ENCODE measurements at regions not wholly inside any gene's neighbourhood (a gene's known extent, or its start where the extent isn't known, plus 50 kb on each side); places are given as distances from the start of the nearest gene placed in this dataset.

- Histone ChIP-seq H3K4me3 (replicated peaks in 1 of 4; ENCODE audit: control extremely low read depth in 1 of 4, insufficient read depth in 1 of 4, low read depth in 3 of 4, low read length in 4 of 4) (no peak overlapping the region), H2AFZ (ENCODE audit: low read length) (no peak overlapping the region), H3K79me2 (ENCODE audit: control insufficient read depth, insufficient read depth, low read length) (no peaks in the 10 kb centered on the region), H3K27me3 (ENCODE audit: control insufficient read depth, insufficient read depth, low read length) (peaks cover 3% of the 10 kb centered on the region), H3K9me3 (ENCODE audit: control insufficient read depth, insufficient read depth, low read depth, low read length) (no peaks in the 10 kb centered on the region), H4K20me1 (ENCODE audit: control insufficient read depth, extremely low read depth, insufficient read depth, low read length) (no peaks in the 10 kb centered on the region), H3K4me1 (ENCODE audit: control insufficient read depth, extremely low read depth, insufficient read depth, low read length) (no peaks in the 10 kb centered on the region), H3K9ac (ENCODE audit: insufficient read depth, low read length) (no peak overlapping the region), H3K27ac (ENCODE audit: insufficient read depth, low read length) (no peak overlapping the region), H3K36me3 (ENCODE audit: control insufficient read depth, insufficient read depth, low read length) (no peaks in the 10 kb centered on the region), H3K4me2 (ENCODE audit: extremely low read depth, insufficient read depth, low read length) (no peak overlapping the region)
- DNase-seq (ENCODE audit: low read depth in 2 of 2) = no peak
- TF ChIP-seq CTCF (conservative IDR thresholded peaks at IDR 0.05 in 1 of 2, IDR thresholded peaks at IDR 0.05 in 1 of 2; ENCODE audit: low read depth in 1 of 2, low read length in 2 of 2) (no peak), EZH2 (IDR thresholded peaks at IDR 0.05; ENCODE audit: low read length, missing control alignments) (no peak)
Measured at GRCh38 chr3:115502128-115502527, 121.2 kb upstream of the GAP43 start.

GRCh38 chr3:115503394-115503793 lies 119.9 kb upstream of the GAP43 start:
- Histone ChIP-seq H3K27ac (ENCODE audit: insufficient read depth, low read length) (no peak overlapping the region), H3K9me3 (ENCODE audit: control insufficient read depth, insufficient read depth, low read depth, low read length) (no peaks in the 10 kb centered on the region), H3K4me2 (ENCODE audit: extremely low read depth, insufficient read depth, low read length) (no peak overlapping the region), H3K79me2 (ENCODE audit: control insufficient read depth, insufficient read depth, low read length) (no peaks in the 10 kb centered on the region), H4K20me1 (ENCODE audit: control insufficient read depth, extremely low read depth, insufficient read depth, low read length) (no peaks in the 10 kb centered on the region), H3K36me3 (ENCODE audit: control insufficient read depth, insufficient read depth, low read length) (no peaks in the 10 kb centered on the region), H3K9ac (ENCODE audit: insufficient read depth, low read length) (no peak overlapping the region), H2AFZ (ENCODE audit: low read length) (no peak overlapping the region), H3K4me3 (replicated peaks in 1 of 4; ENCODE audit: control extremely low read depth in 1 of 4, insufficient read depth in 1 of 4, low read depth in 3 of 4, low read length in 4 of 4) (no peak overlapping the region), H3K4me1 (ENCODE audit: control insufficient read depth, extremely low read depth, insufficient read depth, low read length) (no peaks in the 10 kb centered on the region), H3K27me3 (ENCODE audit: control insufficient read depth, insufficient read depth, low read length) (peaks cover 3% of the 10 kb centered on the region)
- TF ChIP-seq CTCF (conservative IDR thresholded peaks at IDR 0.05 in 1 of 2, IDR thresholded peaks at IDR 0.05 in 1 of 2; ENCODE audit: low read depth in 1 of 2, low read length in 2 of 2) = no peak
- no peak for TF ChIP-seq EZH2 (IDR thresholded peaks at IDR 0.05; ENCODE audit: low read length, missing control alignments)
- peak in 1 of 2 donors; percentile 3 for DNase-seq (ENCODE audit: low read depth in 2 of 2)

- H3K27ac ChIP-seq (ENCODE audit: insufficient read depth, low read length) = no peak overlapping the region
- TF ChIP-seq EZH2 (IDR thresholded peaks at IDR 0.05; ENCODE audit: low read length, missing control alignments) = no peak
- TF ChIP-seq CTCF (conservative IDR thresholded peaks at IDR 0.05 in 1 of 2, IDR thresholded peaks at IDR 0.05 in 1 of 2; ENCODE audit: low read depth in 1 of 2, low read length in 2 of 2) = no peak
- no peak overlapping the region for H2AFZ ChIP-seq (ENCODE audit: low read length)
- no peaks in the 10 kb centered on the region for H3K36me3 ChIP-seq (ENCODE audit: control insufficient read depth, insufficient read depth, low read length)
- no peak overlapping the region for H3K4me2 ChIP-seq (ENCODE audit: extremely low read depth, insufficient read depth, low read length)
- DNase-seq (ENCODE audit: low read depth in 2 of 2) = no peak
- H3K79me2 ChIP-seq (ENCODE audit: control insufficient read depth, insufficient read depth, low read length) = no peaks in the 10 kb centered on the region
- H3K4me3 ChIP-seq (replicated peaks in 1 of 4; ENCODE audit: control extremely low read depth in 1 of 4, insufficient read depth in 1 of 4, low read depth in 3 of 4, low read length in 4 of 4) = no peak overlapping the region
- H3K9me3 ChIP-seq (ENCODE audit: control insufficient read depth, insufficient read depth, low read depth, low read length) = no peaks in the 10 kb centered on the region
- H3K9ac ChIP-seq (ENCODE audit: insufficient read depth, low read length) = no peak overlapping the region
- peaks cover 3% of the 10 kb centered on the region for H3K27me3 ChIP-seq (ENCODE audit: control insufficient read depth, insufficient read depth, low read length)
- no peaks in the 10 kb centered on the region for H3K4me1 ChIP-seq (ENCODE audit: control insufficient read depth, extremely low read depth, insufficient read depth, low read length)
- no peaks in the 10 kb centered on the region for H4K20me1 ChIP-seq (ENCODE audit: control insufficient read depth, extremely low read depth, insufficient read depth, low read length)
Measured at GRCh38 chr3:115508562-115508961, 114.7 kb upstream of the GAP43 start.
